ENCODE measurements at regions not wholly inside any gene's neighbourhood (a gene's known extent, or its start where the extent isn't known, plus 50 kb on each side); places are given as distances from the start of the nearest gene placed in this dataset.

- TF ChIP-seq CTCF (conservative IDR thresholded peaks at IDR 0.05): no peak
- TF ChIP-seq EZH2 (IDR thresholded peaks at IDR 0.05; ENCODE audit: low read depth): no peak
Measured at GRCh38 chr9:28956116-28956880, 1383.0 kb upstream of the C9orf72 start.

Measured in PC-9 (cell line).